ENCODE measurements at regions not wholly inside any gene's neighbourhood (a gene's known extent, or its start where the extent isn't known, plus 50 kb on each side); places are given as distances from the start of the nearest gene placed in this dataset.
"Not testable (repeated sequence)": the region's sequence is repeated elsewhere in the genome, so short reads cannot be mapped to it uniquely, and the experiment has no call there.

- Mint-ChIP-seq H3K9me3 (no peaks in the 10 kb centered on the region), H3K4me3 (no peak overlapping the region), H3K27ac (no peak overlapping the region), H3K36me3 (ENCODE audit: low read depth) (no peaks in the 10 kb centered on the region), H3K4me1 (ENCODE audit: low read depth) (no peaks in the 10 kb centered on the region), H3K27me3 (ENCODE audit: low read depth) (no peaks in the 10 kb centered on the region)
Measured at GRCh38 chr13:23025864-23026608, 154.7 kb upstream of the SGCG start.

- H3K36me3 Mint-ChIP-seq (ENCODE audit: low read depth), result no peaks in the 10 kb centered on the region
- H3K27ac Mint-ChIP-seq, result no peak overlapping the region
- no peaks in the 10 kb centered on the region for H3K27me3 Mint-ChIP-seq (ENCODE audit: low read depth)
- no peaks in the 10 kb centered on the region for H3K4me1 Mint-ChIP-seq (ENCODE audit: low read depth)
- H3K4me3 Mint-ChIP-seq, result no peak overlapping the region
- no peaks in the 10 kb centered on the region for H3K9me3 Mint-ChIP-seq
Measured at GRCh38 chr13:23039266-23039935, 141.4 kb upstream of the SGCG start.

DNA sequence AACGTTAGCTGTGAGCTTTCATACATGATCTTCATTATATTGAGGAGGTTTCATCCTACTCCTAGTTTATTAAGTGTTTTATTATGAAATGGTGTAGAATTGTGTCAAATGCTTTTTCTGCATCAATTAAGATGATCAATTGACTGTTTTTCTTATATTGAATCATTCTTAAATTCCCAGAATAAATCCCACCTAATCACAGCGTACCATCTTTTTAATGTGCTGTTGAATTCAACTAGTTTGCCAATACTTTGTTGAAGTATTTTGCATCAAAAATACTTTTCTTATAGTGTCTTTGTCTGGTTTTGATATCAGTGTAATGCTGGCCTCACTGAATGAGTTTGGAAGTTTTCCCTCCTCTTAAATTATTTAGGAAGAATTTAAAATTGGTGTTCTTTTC, 138.6 kb upstream of the SGCG start:
- Mint-ChIP-seq H3K9me3 (no peaks in the 10 kb centered on the region), H3K4me1 (ENCODE audit: low read depth) (no peaks in the 10 kb centered on the region), H3K27ac (no peak overlapping the region), H3K27me3 (ENCODE audit: low read depth) (no peaks in the 10 kb centered on the region), H3K4me3 (no peak overlapping the region), H3K36me3 (ENCODE audit: low read depth) (no peaks in the 10 kb centered on the region)

GRCh38 chr13:23044906-23045305, 135.9 kb upstream of the SGCG start:
- Mint-ChIP-seq H3K4me3 (no peak overlapping the region), H3K4me1 (ENCODE audit: low read depth) (no peaks in the 10 kb centered on the region), H3K36me3 (ENCODE audit: low read depth) (no peaks in the 10 kb centered on the region), H3K27me3 (ENCODE audit: low read depth) (no peaks in the 10 kb centered on the region), H3K9me3 (no peaks in the 10 kb centered on the region), H3K27ac (no peak overlapping the region)

GRCh38 chr13:23050126-23050525, 130.7 kb upstream of the SGCG start:
- Mint-ChIP-seq H3K27me3 (ENCODE audit: low read depth) (no peaks in the 10 kb centered on the region), H3K36me3 (ENCODE audit: low read depth) (no peaks in the 10 kb centered on the region), H3K27ac (no peak overlapping the region), H3K4me3 (no peak overlapping the region), H3K4me1 (ENCODE audit: low read depth) (no peaks in the 10 kb centered on the region), H3K9me3 (no peaks in the 10 kb centered on the region)

GRCh38 chr13:23053711-23054110, 127.1 kb upstream of the SGCG start:
- H3K4me3 Mint-ChIP-seq; H3K27me3 Mint-ChIP-seq (ENCODE audit: low read depth); H3K36me3 Mint-ChIP-seq (ENCODE audit: low read depth); H3K4me1 Mint-ChIP-seq (ENCODE audit: low read depth); H3K9me3 Mint-ChIP-seq; H3K27ac Mint-ChIP-seq: not testable (repeated sequence)

- Mint-ChIP-seq H3K4me3 (no peak overlapping the region), H3K27ac (no peak overlapping the region), H3K36me3 (ENCODE audit: low read depth) (no peaks in the 10 kb centered on the region), H3K4me1 (ENCODE audit: low read depth) (no peaks in the 10 kb centered on the region), H3K27me3 (ENCODE audit: low read depth) (no peaks in the 10 kb centered on the region), H3K9me3 (no peaks in the 10 kb centered on the region)
Measured at GRCh38 chr13:23059173-23059572, 121.6 kb upstream of the SGCG start.

DNA sequence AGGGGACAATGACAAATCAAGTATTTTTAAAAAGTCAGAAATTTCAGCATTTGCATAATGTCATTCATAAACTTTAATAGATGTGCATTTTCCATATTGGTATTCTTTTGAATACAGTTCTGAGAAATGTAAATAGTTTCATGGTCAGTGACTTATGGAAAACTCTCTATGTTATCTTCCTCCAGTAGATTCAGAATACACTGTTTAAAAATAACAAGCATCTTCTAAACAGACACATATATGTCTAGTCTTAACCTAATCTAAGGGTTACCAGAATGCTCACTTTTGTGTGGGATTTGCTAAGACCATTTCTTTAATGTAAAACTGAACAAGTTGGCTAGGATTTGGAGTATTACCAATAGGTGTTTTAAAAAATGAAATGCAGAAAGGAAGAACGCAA, 119.8 kb upstream of the SGCG start:
- H3K9me3 Mint-ChIP-seq, result no peaks in the 10 kb centered on the region
- H3K27ac Mint-ChIP-seq, result no peak overlapping the region
- no peaks in the 10 kb centered on the region for H3K4me1 Mint-ChIP-seq (ENCODE audit: low read depth)
- H3K4me3 Mint-ChIP-seq, result no peak overlapping the region
- H3K27me3 Mint-ChIP-seq (ENCODE audit: low read depth), result no peaks in the 10 kb centered on the region
- H3K36me3 Mint-ChIP-seq (ENCODE audit: low read depth), result no peaks in the 10 kb centered on the region

GRCh38 chr13:23067129-23067528, 113.7 kb upstream of the SGCG start:
- no peaks in the 10 kb centered on the region for H3K36me3 Mint-ChIP-seq (ENCODE audit: low read depth)
- no peak overlapping the region for H3K4me3 Mint-ChIP-seq
- H3K9me3 Mint-ChIP-seq, result no peaks in the 10 kb centered on the region
- no peaks in the 10 kb centered on the region for H3K4me1 Mint-ChIP-seq (ENCODE audit: low read depth)
- no peaks in the 10 kb centered on the region for H3K27me3 Mint-ChIP-seq (ENCODE audit: low read depth)
- H3K27ac Mint-ChIP-seq, result no peak overlapping the region

GRCh38 chr13:23069566-23069965, 111.2 kb upstream of the SGCG start:
- Mint-ChIP-seq H3K36me3 (ENCODE audit: low read depth) (no peaks in the 10 kb centered on the region), H3K9me3 (no peaks in the 10 kb centered on the region), H3K4me3 (no peak overlapping the region), H3K27me3 (ENCODE audit: low read depth) (no peaks in the 10 kb centered on the region), H3K4me1 (ENCODE audit: low read depth) (no peaks in the 10 kb centered on the region), H3K27ac (no peak overlapping the region)

- Mint-ChIP-seq H3K9me3 (no peaks in the 10 kb centered on the region), H3K27ac (no peak overlapping the region), H3K4me3 (no peak overlapping the region), H3K27me3 (ENCODE audit: low read depth) (no peaks in the 10 kb centered on the region), H3K4me1 (ENCODE audit: low read depth) (no peaks in the 10 kb centered on the region), H3K36me3 (ENCODE audit: low read depth) (no peaks in the 10 kb centered on the region)
Measured at GRCh38 chr13:23074075-23074828, 106.5 kb upstream of the SGCG start.

DNA sequence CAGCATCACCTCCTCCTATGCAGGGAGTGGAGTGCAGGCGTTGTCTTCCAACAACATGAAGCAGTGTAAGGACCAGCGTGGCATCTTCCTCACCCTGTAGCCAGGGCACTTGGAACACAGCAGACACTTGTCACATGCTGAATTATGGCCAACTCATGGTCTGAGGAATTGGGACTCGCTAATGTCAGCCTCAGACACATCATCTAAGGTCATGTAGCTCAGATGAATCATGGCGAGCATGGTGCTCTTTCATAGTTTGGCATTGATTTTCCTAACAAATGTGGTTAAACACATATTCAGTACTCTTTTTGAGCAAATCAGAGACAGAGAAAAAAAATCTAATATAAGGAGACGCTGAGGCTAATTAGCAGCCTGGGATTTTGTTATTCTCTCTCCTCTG, 99.6 kb upstream of the SGCG start:
- Mint-ChIP-seq H3K27ac (no peak overlapping the region), H3K9me3 (no peaks in the 10 kb centered on the region), H3K4me1 (ENCODE audit: low read depth) (no peaks in the 10 kb centered on the region), H3K4me3 (no peak overlapping the region), H3K36me3 (ENCODE audit: low read depth) (no peaks in the 10 kb centered on the region), H3K27me3 (ENCODE audit: low read depth) (no peaks in the 10 kb centered on the region)

DNA sequence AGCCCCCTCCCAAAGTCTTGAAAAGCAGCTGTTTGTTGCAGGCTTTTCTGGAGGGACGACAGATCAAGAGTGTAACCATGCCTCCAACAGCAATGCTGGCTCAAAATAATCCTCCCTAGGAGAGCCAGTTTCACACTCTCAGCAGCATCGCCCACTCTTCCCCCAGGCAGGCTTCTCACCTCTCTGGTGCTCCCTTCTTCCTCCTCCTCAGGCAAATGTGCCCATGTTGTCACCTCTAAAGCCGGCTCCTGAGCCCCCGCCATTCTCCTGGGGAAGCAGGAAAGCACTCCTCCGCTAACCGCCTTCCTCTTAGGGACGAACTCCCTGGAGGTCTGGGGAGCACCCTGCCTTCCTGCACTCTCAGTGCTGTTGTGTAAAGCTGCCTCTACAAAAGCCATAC, 98.9 kb upstream of the SGCG start:
- Mint-ChIP-seq H3K27ac (no peak overlapping the region), H3K4me1 (ENCODE audit: low read depth) (no peaks in the 10 kb centered on the region), H3K9me3 (no peaks in the 10 kb centered on the region), H3K36me3 (ENCODE audit: low read depth) (no peaks in the 10 kb centered on the region), H3K4me3 (no peak overlapping the region), H3K27me3 (ENCODE audit: low read depth) (no peaks in the 10 kb centered on the region)

- Mint-ChIP-seq H3K27me3 (ENCODE audit: low read depth) (no peaks in the 10 kb centered on the region), H3K9me3 (no peaks in the 10 kb centered on the region)
Measured at GRCh38 chr13:23086968-23087623, 93.7 kb upstream of the SGCG start.

DNA sequence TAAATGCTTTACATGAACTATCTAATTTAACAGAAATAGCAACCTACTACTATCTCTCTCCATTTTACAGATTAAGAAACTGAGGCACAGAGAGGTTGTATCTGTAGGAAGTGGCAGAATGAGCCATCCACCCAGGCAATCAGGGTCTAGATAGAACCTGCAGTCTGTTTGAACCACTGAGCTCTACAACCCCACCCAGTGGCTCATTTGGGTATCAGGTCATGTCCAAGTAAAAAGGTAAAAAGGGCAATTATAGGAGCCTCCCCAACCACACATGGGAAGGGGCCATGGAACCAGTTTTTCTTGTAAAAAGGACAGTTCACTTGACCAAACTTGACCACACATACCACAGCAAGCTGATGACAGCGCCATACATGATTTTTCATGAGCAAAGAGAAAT, 92.9 kb upstream of the SGCG start:
- H3K4me3 Mint-ChIP-seq, result no peak overlapping the region
- H3K36me3 Mint-ChIP-seq (ENCODE audit: low read depth), result no peaks in the 10 kb centered on the region
- H3K27me3 Mint-ChIP-seq (ENCODE audit: low read depth), result no peaks in the 10 kb centered on the region
- no peaks in the 10 kb centered on the region for H3K4me1 Mint-ChIP-seq (ENCODE audit: low read depth)
- H3K27ac Mint-ChIP-seq, result no peak overlapping the region
- no peaks in the 10 kb centered on the region for H3K9me3 Mint-ChIP-seq

More at GRCh38 chr13:23086968-23087623, 93.7 kb upstream of the SGCG start:
- Mint-ChIP-seq H3K4me3 (no peak overlapping the region), H3K27ac (no peak overlapping the region), H3K36me3 (ENCODE audit: low read depth) (no peaks in the 10 kb centered on the region), H3K4me1 (ENCODE audit: low read depth) (no peaks in the 10 kb centered on the region)
